Suprapubic skin (tissue), 4 donors: ENCODE measurements at regions not wholly inside any gene's neighbourhood (a gene's known extent, or its start where the extent isn't known, plus 50 kb on each side); places are given as distances from the start of the nearest gene placed in this dataset.

ENCODE experiments used
- DNase-seq, 2 donors: peaks; one replicate each; pipeline ENCODE4 v3.0.0-alpha.2; 2019; ENCODE audit warnings: low spot score in 2 of 2
- H3K27ac ChIP-seq: fragments of 200-600 bp; sonication (generic); one replicate; pipeline ENCODE4 v1.5.1; 2019
- H3K27me3 ChIP-seq: fragments of 200-600 bp; sonication (generic); one replicate; pipeline ENCODE4 v1.5.1; 2019
- H3K36me3 ChIP-seq: fragments of 200-600 bp; sonication (generic); one replicate; pipeline ENCODE4 v1.5.1; 2019
- H3K4me1 ChIP-seq: fragments of 200-600 bp; sonication (generic); one replicate; pipeline ENCODE4 v1.5.1; 2019
- H3K4me3 ChIP-seq: fragments of 200-600 bp; sonication (generic); one replicate; pipeline ENCODE4 v1.5.1; 2019; ENCODE audit warnings: mild to moderate bottlenecking
- H3K9me3 ChIP-seq: fragments of 200-600 bp; sonication (generic); one replicate; pipeline ENCODE4 v1.5.1; 2019
- CTCF ChIP-seq, 2 donors: fragments of 200-600 bp in 1 of 2; fragments of 450-650 bp in 1 of 2; sonication (generic) in 1 of 2; IDR thresholded peaks; one replicate each; pipeline ENCODE4 v1.5.1; 2016 to 2019; ENCODE audit warnings: antibody characterized with exemption in 2 of 2, mild to moderate bottlenecking in 1 of 2, moderate library complexity in 1 of 2
- EP300 ChIP-seq: sonication (generic); formaldehyde crosslinking; IDR thresholded peaks from one replicate; pipeline ENCODE4 v1.6.1; 2017; ENCODE audit warnings: antibody characterized with exemption
- POLR2A ChIP-seq, 2 donors: fragments of 450-650 bp; IDR thresholded peaks; one replicate each; pipeline ENCODE4 v1.6.1; 2017; ENCODE audit warnings: antibody characterized with exemption in 2 of 2, mild to moderate bottlenecking in 2 of 2, moderate library complexity in 2 of 2
- POLR2AphosphoS5 ChIP-seq, 3 donors: sonication (generic); formaldehyde crosslinking; IDR thresholded peaks; one replicate each; pipeline ENCODE4 v1.6.1; 2017; ENCODE audit warnings: antibody characterized with exemption in 3 of 3
- WGBS: methylation state at CpG from one replicate; pipeline ENCODE4 v1.1.5; 2018; 5-methylcytosine and 5-hydroxymethylcytosine counted together

- WGBS: 51% methylated on average over 2 of the region's 2 CpGs
- Histone ChIP-seq H3K9me3 (no peaks in the 10 kb centered on the region), H3K4me3 (no peak overlapping the region), H3K4me1 (no peaks in the 10 kb centered on the region), H3K27ac (no peak overlapping the region), H3K36me3 (no peaks in the 10 kb centered on the region), H3K27me3 (no peaks in the 10 kb centered on the region)
- no peak for TF ChIP-seq EP300
- no peak for TF ChIP-seq POLR2A (IDR thresholded peaks at IDR 0.05)
- TF ChIP-seq CTCF (IDR thresholded peaks at IDR 0.05): no peak
- DNase-seq: no peak
These were observed 853.6 kb upstream of the SOX11 start for GRCh38 chr2:4838626-4839025.

GRCh38 chr2:4840791-4841190 lies 851.4 kb upstream of the SOX11 start:
- WGBS: 53% methylated on average over 2 of the region's 2 CpGs
- no peaks in the 10 kb centered on the region for H3K4me1 ChIP-seq
- no peaks in the 10 kb centered on the region for H3K36me3 ChIP-seq
- no peak overlapping the region for H3K4me3 ChIP-seq
- no peak overlapping the region for H3K27ac ChIP-seq
- no peak for TF ChIP-seq CTCF (IDR thresholded peaks at IDR 0.05)
- TF ChIP-seq POLR2A (IDR thresholded peaks at IDR 0.05): no peak
- TF ChIP-seq EP300: no peak
- TF ChIP-seq POLR2AphosphoS5 (IDR thresholded peaks at IDR 0.05): no peak
- no peaks in the 10 kb centered on the region for H3K27me3 ChIP-seq
- no peak for DNase-seq
- H3K9me3 ChIP-seq: no peaks in the 10 kb centered on the region

DNA sequence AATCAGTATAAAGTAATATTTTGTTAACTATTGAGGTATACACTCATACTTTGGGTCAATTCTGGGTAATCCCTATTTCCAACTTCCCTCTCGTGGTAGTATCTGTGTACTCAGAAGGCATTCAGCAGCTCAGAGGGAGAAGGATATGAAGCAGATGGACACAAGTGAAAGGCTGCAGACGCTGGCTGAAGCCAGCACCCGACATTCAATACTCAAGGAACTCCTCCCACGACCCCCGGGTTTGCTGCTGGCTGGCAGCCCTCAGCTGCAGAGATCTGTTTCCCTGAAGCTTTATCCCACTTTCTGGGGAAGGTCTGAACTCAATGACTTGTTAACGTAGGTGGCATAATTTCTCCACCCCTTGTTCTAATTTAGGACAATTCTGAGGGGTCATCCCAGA lies 847.3 kb upstream of the SOX11 start:
- WGBS: 57% methylated on average over 6 of the region's 6 CpGs
- Histone ChIP-seq H3K4me1 (no peaks in the 10 kb centered on the region), H3K36me3 (no peaks in the 10 kb centered on the region), H3K4me3 (no peak overlapping the region), H3K9me3 (no peaks in the 10 kb centered on the region), H3K27ac (no peak overlapping the region), H3K27me3 (no peaks in the 10 kb centered on the region)
- no peak for DNase-seq
- TF ChIP-seq EP300: no peak
- TF ChIP-seq CTCF (IDR thresholded peaks at IDR 0.05): no peak
- TF ChIP-seq POLR2A (IDR thresholded peaks at IDR 0.05): no peak
- TF ChIP-seq POLR2AphosphoS5 (IDR thresholded peaks at IDR 0.05): no peak

- Histone ChIP-seq H3K27ac (no peak overlapping the region), H3K4me1 (no peaks in the 10 kb centered on the region), H3K27me3 (no peaks in the 10 kb centered on the region), H3K9me3 (no peaks in the 10 kb centered on the region), H3K36me3 (no peaks in the 10 kb centered on the region), H3K4me3 (no peak overlapping the region)
- DNase-seq: no peak
- WGBS: 52% methylated on average over 3 of the region's 3 CpGs
- no peak for TF ChIP-seq POLR2A (IDR thresholded peaks at IDR 0.05)
- no peak for TF ChIP-seq POLR2AphosphoS5 (IDR thresholded peaks at IDR 0.05)
- TF ChIP-seq CTCF (IDR thresholded peaks at IDR 0.05): no peak
- no peak for TF ChIP-seq EP300
These were observed 830.2 kb upstream of the SOX11 start for GRCh38 chr2:4862031-4862430.

DNA sequence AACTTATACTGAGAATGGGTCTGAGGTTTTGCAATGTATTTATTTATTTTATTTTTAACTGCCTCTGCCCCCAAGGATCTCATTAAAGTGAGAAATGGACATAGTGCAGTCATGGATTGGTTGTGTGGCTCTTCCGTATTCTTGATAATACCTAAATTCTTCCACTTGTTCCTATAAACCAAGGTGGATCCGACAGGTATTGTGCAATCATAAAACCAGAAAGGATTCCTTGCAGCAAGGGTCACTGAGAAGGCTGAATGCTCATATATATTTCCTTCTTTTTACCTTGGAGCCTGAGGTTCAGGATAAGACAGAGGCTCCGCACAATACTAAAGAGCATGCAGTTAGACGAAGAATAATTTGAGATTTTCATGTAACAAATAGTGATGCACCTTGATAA lies 826.0 kb upstream of the SOX11 start:
- Histone ChIP-seq H3K27me3 (no peaks in the 10 kb centered on the region), H3K4me1 (no peaks in the 10 kb centered on the region), H3K9me3 (no peaks in the 10 kb centered on the region), H3K4me3 (no peak overlapping the region), H3K36me3 (no peaks in the 10 kb centered on the region), H3K27ac (no peak overlapping the region)
- no peak for DNase-seq
- WGBS: 89% methylated on average over 4 of the region's 4 CpGs
- no peak for TF ChIP-seq EP300

DNA sequence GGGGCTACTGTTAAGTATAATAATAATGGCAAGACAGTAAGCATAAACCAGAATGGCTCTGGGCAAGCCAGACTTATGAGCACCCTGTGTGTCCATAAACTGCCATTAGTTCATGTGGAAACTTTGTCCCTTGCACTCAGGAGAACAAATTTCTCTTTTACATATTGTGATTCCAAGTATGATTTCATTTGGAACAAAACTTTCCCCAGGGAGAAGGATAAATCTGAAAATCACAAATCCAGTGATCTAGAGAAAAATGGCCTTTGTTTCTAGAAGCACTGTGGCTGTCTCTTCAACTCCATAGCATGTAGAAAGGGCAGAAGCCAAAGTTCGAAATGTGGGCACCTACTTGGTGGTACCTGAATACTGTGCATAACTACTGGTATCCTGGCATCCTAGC lies 823.7 kb upstream of the SOX11 start:
- Histone ChIP-seq H3K4me1 (no peaks in the 10 kb centered on the region), H3K27ac (no peak overlapping the region), H3K4me3 (no peak overlapping the region), H3K36me3 (no peaks in the 10 kb centered on the region), H3K27me3 (no peaks in the 10 kb centered on the region), H3K9me3 (no peaks in the 10 kb centered on the region)
- no peak for DNase-seq
- WGBS: 75% methylated on average over 1 of the region's 1 CpG
- TF ChIP-seq EP300 (no peak), POLR2A (IDR thresholded peaks at IDR 0.05) (no peak), CTCF (IDR thresholded peaks at IDR 0.05) (no peak), POLR2AphosphoS5 (IDR thresholded peaks at IDR 0.05) (no peak)
